ENCODE measurements at regions not wholly inside any gene's neighbourhood (a gene's known extent, or its start where the extent isn't known, plus 50 kb on each side); places are given as distances from the start of the nearest gene placed in this dataset.

- TF ChIP-seq POLR2A (IDR thresholded peaks at IDR 0.05) (no peak), CTCF (IDR thresholded peaks at IDR 0.05) (no peak), EP300 (IDR thresholded peaks at IDR 0.05) (no peak), POLR2AphosphoS5 (IDR thresholded peaks at IDR 0.05) (no peak)
- 13 to 30% methylated on average over 1 of the region's 1 CpG for WGBS, 2 donors (ENCODE audit: low coverage in 1 of 2)
- H3K4me3 ChIP-seq: no peak overlapping the region
- H3K4me1 ChIP-seq: no peaks in the 10 kb centered on the region
- no peaks in the 10 kb centered on the region for H3K27me3 ChIP-seq
- H3K27ac ChIP-seq: no peak overlapping the region
- H3K9me3 ChIP-seq: no peaks in the 10 kb centered on the region
- no peaks in the 10 kb centered on the region for H3K36me3 ChIP-seq
- peak; percentile 46 for ATAC-seq
Measured at GRCh38 chr12:13288501-13288900, 92.0 kb downstream of the EMP1 start.

GRCh38 chr12:13283867-13284266, 87.3 kb downstream of the EMP1 start:
- no peaks in the 10 kb centered on the region for H3K36me3 ChIP-seq
- H3K27ac ChIP-seq: no peak overlapping the region
- no peaks in the 10 kb centered on the region for H3K9me3 ChIP-seq
- H3K4me1 ChIP-seq: no peaks in the 10 kb centered on the region
- no peak for TF ChIP-seq POLR2AphosphoS5 (IDR thresholded peaks at IDR 0.05)
- no peak overlapping the region for H3K4me3 ChIP-seq
- no peak for ATAC-seq
- no peaks in the 10 kb centered on the region for H3K27me3 ChIP-seq

DNA sequence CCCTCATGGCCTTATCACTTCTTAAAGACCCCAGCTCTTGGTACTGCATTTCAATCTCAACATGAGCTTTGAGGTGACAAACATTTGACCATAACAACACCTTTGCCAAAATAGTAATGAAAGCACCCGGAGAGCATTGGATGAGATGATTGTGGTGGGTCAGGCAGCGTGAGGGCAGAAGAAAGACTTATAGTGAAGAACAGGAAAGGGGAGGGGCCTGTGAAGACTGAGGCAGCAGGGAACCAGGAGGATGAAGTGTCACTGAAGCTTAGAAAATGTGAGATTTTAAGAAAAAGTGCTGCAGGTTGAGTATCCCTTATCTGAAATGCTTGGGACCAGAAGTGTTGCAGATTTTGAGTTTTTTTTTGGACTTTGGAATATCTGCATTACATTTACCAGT, 86.3 kb downstream of the EMP1 start:
- H3K27ac ChIP-seq: no peak overlapping the region
- no peak for ATAC-seq
- H3K27me3 ChIP-seq: no peaks in the 10 kb centered on the region
- WGBS, 2 donors (ENCODE audit: low coverage in 1 of 2): 60 to 78% methylated on average over 2 of the region's 2 CpGs
- no peaks in the 10 kb centered on the region for H3K9me3 ChIP-seq
- peaks cover 0 to 10% (median 0%) of the 10 kb centered on the region in 3 donors for H3K4me1 ChIP-seq
- no peak for TF ChIP-seq CTCF (IDR thresholded peaks at IDR 0.05)
- H3K4me3 ChIP-seq: no peak overlapping the region
- no peaks in the 10 kb centered on the region for H3K36me3 ChIP-seq

GRCh38 chr12:13278249-13278787, 81.8 kb downstream of the EMP1 start:
- H3K27me3 ChIP-seq: peaks cover 24% of the 10 kb centered on the region
- H3K36me3 ChIP-seq: no peaks in the 10 kb centered on the region
- 5% methylated on average over 2 of the region's 32 CpGs; no CpG with 5 or more reads in 1 of the 2 donors for WGBS, 2 donors (ENCODE audit: low coverage in 1 of 2)
- H3K4me1 ChIP-seq: peaks cover 0 to 13% (median 0%) of the 10 kb centered on the region in 3 donors
- TF ChIP-seq POLR2AphosphoS5 (IDR thresholded peaks at IDR 0.05): peak; percentile 6
- TF ChIP-seq POLR2A (IDR thresholded peaks at IDR 0.05): no peak
- no peak for TF ChIP-seq EP300 (IDR thresholded peaks at IDR 0.05)
- peak; percentile 89 to 99 (median 94) for TF ChIP-seq CTCF (IDR thresholded peaks at IDR 0.05)
- ATAC-seq: peak; percentile 92
- no peaks in the 10 kb centered on the region for H3K9me3 ChIP-seq
- H3K27ac ChIP-seq: no peak overlapping the region
- no peak overlapping the region for H3K4me3 ChIP-seq

DNA sequence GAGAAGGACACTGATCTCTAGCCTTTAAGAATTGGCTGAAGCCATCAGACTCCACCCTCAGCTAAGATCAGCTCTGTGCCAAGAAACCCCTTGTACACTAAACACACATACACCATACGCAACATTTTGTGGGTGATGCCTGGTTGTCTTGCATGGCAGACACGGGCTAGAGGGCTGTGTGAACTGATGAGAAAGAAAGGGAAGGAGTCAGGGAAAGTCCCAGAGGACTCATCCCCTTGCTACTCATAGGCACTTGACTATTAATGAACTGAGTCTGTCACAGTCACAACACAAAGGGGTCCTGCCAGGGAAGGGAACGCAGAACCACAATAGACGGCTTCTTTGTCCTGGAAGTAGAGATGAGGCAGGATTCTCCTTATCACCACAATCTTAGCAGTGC, 80.8 kb downstream of the EMP1 start:
- no peak for TF ChIP-seq POLR2A (IDR thresholded peaks at IDR 0.05)
- no peak for ATAC-seq
- Histone ChIP-seq H3K4me1 (peaks cover 0 to 13% (median 0%) of the 10 kb centered on the region in 3 donors), H3K36me3 (no peaks in the 10 kb centered on the region), H3K27me3 (peaks cover 24% of the 10 kb centered on the region), H3K27ac (no peak overlapping the region), H3K9me3 (no peaks in the 10 kb centered on the region), H3K4me3 (no peak overlapping the region)
- WGBS, 2 donors (ENCODE audit: low coverage in 1 of 2): 88 to 89% methylated on average over 3 to 4 of the region's 4 CpGs

- H3K4me1 ChIP-seq: peaks cover 0 to 13% (median 0%) of the 10 kb centered on the region in 3 donors
- WGBS, 2 donors (ENCODE audit: low coverage in 1 of 2): 37 to 61% methylated on average over 4 to 10 of the region's 10 CpGs
- no peaks in the 10 kb centered on the region for H3K36me3 ChIP-seq
- ATAC-seq: no peak
- no peaks in the 10 kb centered on the region for H3K9me3 ChIP-seq
- H3K27ac ChIP-seq: no peak overlapping the region
- no peak overlapping the region for H3K4me3 ChIP-seq
- TF ChIP-seq EP300 (IDR thresholded peaks at IDR 0.05): no peak
- TF ChIP-seq CTCF (IDR thresholded peaks at IDR 0.05): no peak
- TF ChIP-seq POLR2AphosphoS5 (IDR thresholded peaks at IDR 0.05): no peak
- no peak for TF ChIP-seq POLR2A (IDR thresholded peaks at IDR 0.05)
- H3K27me3 ChIP-seq: peaks cover 32% of the 10 kb centered on the region
Measured at GRCh38 chr12:13275241-13276085, 78.9 kb downstream of the EMP1 start.
